OCI-LY3 (cell line): ENCODE measurements at regions not wholly inside any gene's neighbourhood (a gene's known extent, or its start where the extent isn't known, plus 50 kb on each side); places are given as distances from the start of the nearest gene placed in this dataset.

Experiments used
- H2AFZ ChIP-seq: fragments of 200-600, 300-600 bp; shearing (Covaris generic); 2 replicates; pipeline ENCODE4 v1.6.0; 2014; ENCODE audit warnings: antibody characterized with exemption, low read depth, low read length
- H3K27ac ChIP-seq: fragments of 200-600, 300-600 bp; sonication (generic); 2 replicates; pipeline ENCODE4 v1.5.1; 2014; ENCODE audit warnings: mild to moderate bottlenecking, low read length, moderate library complexity, mixed read lengths
- H3K27me3 ChIP-seq: fragments of 200-600, 300-600 bp; sonication (generic); 2 replicates; pipeline ENCODE4 v1.6.1; 2014; ENCODE audit warnings: low read depth, low read length, mixed read lengths
- H3K36me3 ChIP-seq: fragments of 200-600, 300-600 bp; sonication (generic); replicated peaks from 2 replicates; pipeline ENCODE3; 2014; ENCODE audit warnings: low read depth, low read length, mixed read lengths
- H3K4me1 ChIP-seq: fragments of 300-600, 200-600 bp; sonication (generic); 2 replicates; pipeline ENCODE4 v1.6.1; 2014; ENCODE audit warnings: low read length, mixed read lengths
- H3K4me2 ChIP-seq: fragments of 200-600, 300-600 bp; sonication (generic); 2 replicates; pipeline ENCODE4 v1.6.1; 2014; ENCODE audit warnings: low read length, mixed read lengths
- H3K4me3 ChIP-seq: fragments of 300-600, 200-600 bp; sonication (generic); 2 replicates; pipeline ENCODE4 v1.5.1; 2014; ENCODE audit warnings: antibody characterized with exemption, mild to moderate bottlenecking, low read length, moderate library complexity
- H3K79me2 ChIP-seq: fragments of 300-600, 200-600 bp; shearing (Covaris generic); 2 replicates; pipeline ENCODE4 v1.6.1; 2014; ENCODE audit warnings: mild to moderate bottlenecking, low read length, mixed read lengths
- H3K9ac ChIP-seq: fragments of 300-600, 200-600 bp; shearing (Covaris generic); 2 replicates; pipeline ENCODE4 v1.6.0; 2014; ENCODE audit warnings: mild to moderate bottlenecking, low read length, moderate library complexity
- H3K9me3 ChIP-seq: fragments of 200-600, 300-600 bp; shearing (Covaris generic); 2 replicates; pipeline ENCODE4 v1.6.1; 2014; ENCODE audit warnings: low read length, mixed read lengths; ENCODE audit not compliant: insufficient read depth
- H4K20me1 ChIP-seq: fragments of 200-600, 300-600 bp; sonication (generic); 2 replicates; pipeline ENCODE4 v1.6.1; 2016; ENCODE audit warnings: low read length, mixed read lengths; ENCODE audit not compliant: insufficient read depth
- EZH2phosphoT487 ChIP-seq: fragments of 200-600 bp; shearing (Covaris generic); IDR thresholded peaks from 2 replicates; pipeline ENCODE4 v1.6.1; 2018; ENCODE audit warnings: antibody characterized with exemption, mixed run types, low read depth
- TF ChIP-seq, protein P1 (sequence below): fragments of 200-600, 300-600 bp; sonication (generic); IDR thresholded peaks from 2 replicates; pipeline ENCODE4 v1.5.1; 2014; ENCODE audit warnings: antibody characterized with exemption, low read length, low read depth

DNA sequence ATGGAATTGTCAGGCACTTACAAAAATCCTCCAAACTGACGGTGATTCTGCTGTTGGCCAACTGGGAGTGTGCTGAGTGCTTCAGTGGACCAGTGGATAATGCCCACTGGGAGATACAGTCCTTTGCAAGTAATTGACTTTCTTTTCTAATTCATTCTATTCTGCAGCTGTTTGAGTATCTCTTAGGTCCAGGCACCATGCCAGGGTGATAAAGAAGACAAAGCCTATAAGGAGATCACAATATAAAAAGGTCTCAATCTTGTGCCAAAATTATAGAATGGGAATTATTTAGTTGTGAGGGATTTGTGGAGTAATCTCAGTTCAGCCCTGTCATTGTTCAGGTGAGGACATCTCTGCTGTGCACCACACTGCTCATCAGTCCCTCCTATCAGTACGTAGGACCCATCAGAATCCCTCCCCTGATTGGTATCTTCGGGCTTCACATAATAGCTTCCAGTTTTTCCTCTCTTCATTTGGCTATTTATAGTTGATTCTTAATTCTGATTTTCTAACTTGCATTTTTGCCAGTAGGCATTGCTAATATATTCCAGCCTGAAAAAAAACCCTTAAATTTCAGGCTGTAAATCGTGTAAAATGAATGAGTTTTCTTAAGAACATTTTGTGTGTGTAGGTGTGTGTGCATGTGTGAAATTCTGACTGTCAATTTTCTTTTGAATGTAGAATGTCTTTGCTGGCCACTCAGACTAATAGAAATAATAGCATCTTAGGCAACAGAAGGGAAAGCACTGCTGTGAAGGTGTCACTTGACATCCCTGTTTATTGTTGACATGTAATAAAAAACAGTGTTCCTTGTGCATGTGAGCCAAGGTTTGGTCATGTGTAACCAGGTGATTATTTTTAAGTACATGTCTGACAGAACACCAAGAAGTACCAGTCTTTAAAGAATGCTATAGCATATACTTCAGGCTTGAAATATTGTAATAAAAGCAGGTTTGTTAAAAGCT lies 457.6 kb upstream of the RGS6 start:
- Histone ChIP-seq H3K4me2 (no peak overlapping the region), H3K79me2 (no peaks in the 10 kb centered on the region), H3K4me1 (peaks cover 21% of the 10 kb centered on the region), H3K4me3 (no peak overlapping the region), H3K9ac (no peak overlapping the region), H3K9me3 (no peaks in the 10 kb centered on the region), H4K20me1 (no peaks in the 10 kb centered on the region), H2AFZ (no peak overlapping the region), H3K36me3 (no peaks in the 10 kb centered on the region), H3K27me3 (no peaks in the 10 kb centered on the region), H3K27ac (no peak overlapping the region)
- no peak for TF ChIP-seq EZH2phosphoT487
- TF ChIP-seq, protein P1, sequence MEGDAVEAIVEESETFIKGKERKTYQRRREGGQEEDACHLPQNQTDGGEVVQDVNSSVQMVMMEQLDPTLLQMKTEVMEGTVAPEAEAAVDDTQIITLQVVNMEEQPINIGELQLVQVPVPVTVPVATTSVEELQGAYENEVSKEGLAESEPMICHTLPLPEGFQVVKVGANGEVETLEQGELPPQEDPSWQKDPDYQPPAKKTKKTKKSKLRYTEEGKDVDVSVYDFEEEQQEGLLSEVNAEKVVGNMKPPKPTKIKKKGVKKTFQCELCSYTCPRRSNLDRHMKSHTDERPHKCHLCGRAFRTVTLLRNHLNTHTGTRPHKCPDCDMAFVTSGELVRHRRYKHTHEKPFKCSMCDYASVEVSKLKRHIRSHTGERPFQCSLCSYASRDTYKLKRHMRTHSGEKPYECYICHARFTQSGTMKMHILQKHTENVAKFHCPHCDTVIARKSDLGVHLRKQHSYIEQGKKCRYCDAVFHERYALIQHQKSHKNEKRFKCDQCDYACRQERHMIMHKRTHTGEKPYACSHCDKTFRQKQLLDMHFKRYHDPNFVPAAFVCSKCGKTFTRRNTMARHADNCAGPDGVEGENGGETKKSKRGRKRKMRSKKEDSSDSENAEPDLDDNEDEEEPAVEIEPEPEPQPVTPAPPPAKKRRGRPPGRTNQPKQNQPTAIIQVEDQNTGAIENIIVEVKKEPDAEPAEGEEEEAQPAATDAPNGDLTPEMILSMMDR, result no peak

DNA sequence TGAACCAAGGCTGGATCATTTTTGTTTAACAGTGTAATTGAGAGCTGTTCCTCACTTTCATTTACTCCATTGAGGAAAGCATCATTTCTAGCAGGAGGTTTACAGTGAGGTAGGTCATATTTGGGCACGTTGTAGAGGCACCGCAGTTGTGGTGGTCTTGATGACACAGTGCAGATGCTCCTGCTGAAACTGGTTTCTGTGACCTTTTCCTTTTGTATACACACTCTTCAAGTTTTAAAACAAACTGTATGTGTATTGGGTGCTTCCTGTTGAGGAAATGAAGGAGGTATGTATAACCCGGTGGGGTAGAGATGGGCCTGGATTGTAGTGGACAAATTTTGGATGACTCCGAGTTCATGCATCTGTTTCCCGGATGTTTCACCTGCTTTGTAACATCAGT lies 456.3 kb upstream of the RGS6 start:
- H3K4me1 ChIP-seq, result peaks cover 19% of the 10 kb centered on the region
- no peak overlapping the region for H3K9ac ChIP-seq
- H3K79me2 ChIP-seq, result no peaks in the 10 kb centered on the region
- no peak overlapping the region for H2AFZ ChIP-seq
- no peaks in the 10 kb centered on the region for H3K36me3 ChIP-seq
- no peaks in the 10 kb centered on the region for H3K9me3 ChIP-seq
- TF ChIP-seq EZH2phosphoT487, result no peak
- TF ChIP-seq, protein P1, result no peak
- H3K27me3 ChIP-seq, result no peaks in the 10 kb centered on the region
- H3K4me2 ChIP-seq, result no peak overlapping the region
- no peak overlapping the region for H3K27ac ChIP-seq
- no peak overlapping the region for H3K4me3 ChIP-seq
- H4K20me1 ChIP-seq, result no peaks in the 10 kb centered on the region

DNA sequence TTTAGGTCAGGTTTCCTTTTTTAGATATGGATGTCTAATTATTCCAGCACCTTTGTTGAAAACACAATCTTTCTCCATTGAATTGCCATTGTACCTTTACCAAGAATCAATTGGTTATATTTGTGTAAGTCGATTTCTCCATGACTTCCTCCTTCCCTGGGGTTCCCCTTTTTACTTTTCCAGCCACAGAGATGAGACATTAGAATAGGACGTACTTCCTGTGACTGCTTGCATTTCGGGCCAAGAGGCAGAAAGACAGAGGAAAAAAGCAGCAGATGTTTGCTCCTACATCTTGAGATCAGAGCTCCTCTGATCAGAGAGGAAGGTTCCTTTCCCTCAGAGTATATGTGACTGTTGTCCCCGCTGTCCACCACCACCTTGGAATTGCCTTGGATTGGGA lies 453.7 kb upstream of the RGS6 start:
- peak overlapping the region; percentile 50 for H3K4me2 ChIP-seq
- no peaks in the 10 kb centered on the region for H3K36me3 ChIP-seq
- H3K4me3 ChIP-seq, result peak overlapping the region; percentile 10; the same call in 1 of the 2 replicates
- no peaks in the 10 kb centered on the region for H4K20me1 ChIP-seq
- no peaks in the 10 kb centered on the region for H3K27me3 ChIP-seq
- no peak overlapping the region for H2AFZ ChIP-seq
- no peak for TF ChIP-seq EZH2phosphoT487
- TF ChIP-seq, protein P1, result no peak
- H3K4me1 ChIP-seq, result peaks cover 7% of the 10 kb centered on the region
- H3K79me2 ChIP-seq, result no peaks in the 10 kb centered on the region
- H3K9ac ChIP-seq, result no peak overlapping the region; the same call in 1 of the 2 replicates
- H3K9me3 ChIP-seq, result no peaks in the 10 kb centered on the region
- no peak overlapping the region for H3K27ac ChIP-seq

DNA sequence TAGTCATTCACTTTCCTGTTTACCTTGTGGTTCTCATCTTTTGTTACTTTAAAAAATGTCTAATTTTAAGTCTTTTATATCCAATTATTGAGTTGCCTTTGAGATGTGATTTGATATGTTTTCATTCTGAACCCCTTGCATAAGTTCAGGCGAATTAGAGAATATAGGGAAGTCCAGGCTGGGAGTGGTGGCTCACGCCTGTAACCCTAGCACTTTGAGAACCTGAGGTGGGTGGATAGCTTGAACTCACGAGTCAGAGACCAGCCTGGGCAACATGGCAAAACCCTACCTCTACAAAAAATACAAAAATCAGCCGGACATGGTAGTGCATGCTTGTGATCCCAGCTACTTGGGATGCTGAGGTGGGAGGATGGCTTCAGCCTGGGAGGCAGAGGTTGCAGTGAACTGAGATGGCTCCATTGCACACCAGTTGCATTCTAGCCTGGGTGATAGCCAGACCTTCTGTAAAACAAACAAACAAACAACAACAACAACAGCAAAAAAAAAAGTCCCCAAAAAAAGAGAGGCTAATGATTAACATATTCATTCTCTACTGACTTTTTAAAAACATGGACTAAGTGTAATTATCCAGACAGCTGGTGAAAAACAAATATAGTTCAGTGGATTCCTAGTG lies 451.1 kb upstream of the RGS6 start:
- H3K79me2 ChIP-seq, result no peaks in the 10 kb centered on the region
- H3K4me2 ChIP-seq, result no peak overlapping the region
- H3K36me3 ChIP-seq, result no peaks in the 10 kb centered on the region
- no peak overlapping the region for H3K4me3 ChIP-seq
- no peak overlapping the region for H3K27ac ChIP-seq
- no peaks in the 10 kb centered on the region for H3K9me3 ChIP-seq
- TF ChIP-seq, protein P1, result no peak
- no peak for TF ChIP-seq EZH2phosphoT487
- no peak overlapping the region for H3K9ac ChIP-seq
- no peaks in the 10 kb centered on the region for H4K20me1 ChIP-seq
- peaks cover 8% of the 10 kb centered on the region for H3K4me1 ChIP-seq
- no peak overlapping the region for H2AFZ ChIP-seq
- no peaks in the 10 kb centered on the region for H3K27me3 ChIP-seq
